Subcutaneous abdominal adipose tissue (tissue), 5 donors: ENCODE measurements at regions not wholly inside any gene's neighbourhood (a gene's known extent, or its start where the extent isn't known, plus 50 kb on each side); places are given as distances from the start of the nearest gene placed in this dataset.
"Not testable (repeated sequence)": the region's sequence is repeated elsewhere in the genome, so short reads cannot be mapped to it uniquely, and the experiment has no call there.

ENCODE experiments used
- H3K27ac ChIP-seq: one replicate; pipeline ENCODE4 v1.7.0; 2013; ENCODE audit warnings: low read depth, mild to moderate bottlenecking, inconsistent platforms, low read length, moderate library complexity
- H3K27me3 ChIP-seq, 5 donors: one replicate each; pipeline ENCODE4 v1.7.0; 2013; ENCODE audit warnings: low read length in 5 of 5, inconsistent platforms in 1 of 5; ENCODE audit not compliant: control insufficient read depth in 5 of 5, insufficient read depth in 4 of 5
- H3K36me3 ChIP-seq, 5 donors: one replicate each; pipeline ENCODE4 v1.7.0; 2013; ENCODE audit warnings: low read length in 5 of 5; ENCODE audit not compliant: control insufficient read depth in 5 of 5, insufficient read depth in 5 of 5
- H3K4me1 ChIP-seq, 5 donors: one replicate each; pipeline ENCODE4 v1.7.0; 2013; ENCODE audit warnings: low read length in 5 of 5, mild to moderate bottlenecking in 3 of 5, moderate library complexity in 1 of 5; ENCODE audit not compliant: control insufficient read depth in 5 of 5, insufficient read depth in 5 of 5
- H3K4me3 ChIP-seq, 5 donors: one replicate each; pipeline ENCODE4 v1.7.0; 2013; ENCODE audit warnings: low read length in 5 of 5, low read depth in 1 of 5
- H3K9ac ChIP-seq, 5 donors: one replicate each; pipeline ENCODE4 v1.7.0; 2013; ENCODE audit warnings: low read length in 5 of 5, mild to moderate bottlenecking in 4 of 5, moderate library complexity in 3 of 5
- H3K9me3 ChIP-seq, 5 donors: one replicate each; pipeline ENCODE4 v1.7.0; 2013; ENCODE audit warnings: low read length in 5 of 5; ENCODE audit not compliant: control insufficient read depth in 5 of 5
- donor health status: healthy.
- donor health status: healthy.
- donor health status: healthy.
- donor health status: healthy.
- donor health status: healthy.

DNA sequence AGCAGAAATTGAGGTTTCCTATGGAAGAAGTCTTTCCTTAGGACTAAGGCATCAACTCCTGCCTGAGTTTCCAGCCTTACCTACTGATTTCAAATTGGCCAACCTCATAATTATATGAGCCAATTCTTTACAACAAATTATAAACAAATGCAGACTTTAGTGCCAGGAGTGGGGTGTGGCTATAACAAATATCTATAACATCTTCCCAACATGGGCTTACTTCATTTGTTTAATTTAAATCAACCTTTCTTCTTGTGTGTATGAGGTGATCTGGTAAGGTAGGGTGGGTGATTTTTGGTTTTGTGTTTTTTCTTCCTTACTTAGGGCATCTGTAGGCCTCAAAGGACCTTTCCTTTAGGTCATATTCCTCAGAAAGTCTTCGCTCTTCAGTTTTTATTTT lies 354.9 kb downstream of the SHANK2 start:
- peaks cover 6 to 25% (median 17%) of the 10 kb centered on the region in 5 donors for H3K9me3 ChIP-seq
- H3K27me3 ChIP-seq = peaks cover 0 to 3% (median 0%) of the 10 kb centered on the region in 5 donors
- H3K4me3 ChIP-seq = no peak overlapping the region
- no peak overlapping the region for H3K27ac ChIP-seq
- no peak overlapping the region for H3K9ac ChIP-seq
- peaks cover 0 to 4% (median 0%) of the 10 kb centered on the region in 5 donors for H3K4me1 ChIP-seq
- H3K36me3 ChIP-seq = no peaks in the 10 kb centered on the region

- Histone ChIP-seq H3K9me3 (peaks cover 6 to 25% (median 17%) of the 10 kb centered on the region in 5 donors), H3K27me3 (peaks cover 0 to 6% (median 0%) of the 10 kb centered on the region in 5 donors), H3K36me3 (no peaks in the 10 kb centered on the region), H3K4me1 (peaks cover 0 to 2% (median 0%) of the 10 kb centered on the region in 5 donors), H3K9ac (no peak overlapping the region), H3K4me3 (no peak overlapping the region), H3K27ac (no peak overlapping the region)
Observed at GRCh38 chr11:70899616-70900015, 352.8 kb downstream of the SHANK2 start.

DNA sequence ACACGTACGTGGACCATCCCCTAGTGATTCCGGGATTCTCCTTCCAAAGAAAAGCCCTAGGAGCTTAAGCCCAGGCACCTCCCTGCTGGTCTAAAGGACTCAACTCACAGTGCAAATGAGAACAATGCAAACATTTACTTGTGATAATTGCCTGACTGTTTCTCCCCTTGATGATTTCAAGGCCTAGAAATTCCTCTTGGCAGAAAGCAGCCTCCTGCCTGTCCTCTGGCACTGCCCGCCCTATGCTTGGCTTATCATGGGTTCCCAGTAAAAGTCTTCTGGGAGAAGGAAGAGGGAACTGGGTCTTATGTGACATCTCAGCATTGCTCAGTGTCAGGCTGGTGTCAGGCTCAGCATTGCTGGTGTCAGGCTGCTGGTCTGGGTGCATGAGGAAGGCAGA lies 351.8 kb downstream of the SHANK2 start:
- peaks cover 6 to 25% (median 17%) of the 10 kb centered on the region in 5 donors for H3K9me3 ChIP-seq
- no peaks in the 10 kb centered on the region for H3K36me3 ChIP-seq
- no peak overlapping the region for H3K4me3 ChIP-seq
- peaks cover 0 to 2% (median 0%) of the 10 kb centered on the region in 5 donors for H3K4me1 ChIP-seq
- H3K27ac ChIP-seq = no peak overlapping the region
- H3K9ac ChIP-seq = no peak overlapping the region
- peaks cover 0 to 8% (median 0%) of the 10 kb centered on the region in 5 donors for H3K27me3 ChIP-seq

DNA sequence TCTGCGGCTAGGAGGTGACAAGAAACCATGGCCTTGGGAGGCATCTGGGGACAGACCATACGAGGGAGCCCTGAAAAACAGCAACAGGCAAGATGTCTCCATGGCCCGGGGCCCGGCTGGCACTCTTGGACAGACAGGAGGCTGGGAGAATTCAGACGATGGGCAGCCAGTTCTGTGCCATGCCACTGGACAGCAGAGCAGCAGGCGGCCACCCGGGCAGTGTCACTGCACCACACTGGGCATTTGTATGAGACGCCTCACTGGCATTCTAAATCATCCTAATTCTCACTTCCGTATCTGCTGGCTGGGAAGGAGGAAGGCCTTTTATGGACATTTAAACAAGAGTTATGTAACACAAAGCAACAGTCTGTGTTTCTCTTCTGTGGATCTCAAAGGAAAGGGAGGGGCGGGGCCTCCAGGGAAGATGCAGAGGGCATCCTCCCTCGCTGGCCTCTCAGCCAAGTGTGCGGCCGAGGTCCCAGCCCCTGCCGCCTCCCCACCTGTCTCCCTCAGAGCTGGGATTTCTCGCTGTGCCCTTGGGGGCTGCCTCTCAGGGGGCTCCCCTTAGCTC lies 350.3 kb downstream of the SHANK2 start:
- Histone ChIP-seq H3K9ac (no peak overlapping the region), H3K4me3 (no peak overlapping the region), H3K9me3 (peaks cover 6 to 16% (median 13%) of the 10 kb centered on the region in 5 donors), H3K4me1 (peaks cover 0 to 2% (median 0%) of the 10 kb centered on the region in 5 donors), H3K27ac (no peak overlapping the region), H3K36me3 (no peaks in the 10 kb centered on the region), H3K27me3 (peaks cover 0 to 8% (median 0%) of the 10 kb centered on the region in 5 donors)

GRCh38 chr11:70903229-70903628 lies 349.1 kb downstream of the SHANK2 start:
- not testable (repeated sequence) for H3K36me3 ChIP-seq, H3K9ac ChIP-seq, H3K4me3 ChIP-seq, H3K4me1 ChIP-seq, H3K27ac ChIP-seq, H3K27me3 ChIP-seq
- H3K9me3 ChIP-seq = peaks cover 0 to 10% (median 7%) of the 10 kb centered on the region in 5 donors

DNA sequence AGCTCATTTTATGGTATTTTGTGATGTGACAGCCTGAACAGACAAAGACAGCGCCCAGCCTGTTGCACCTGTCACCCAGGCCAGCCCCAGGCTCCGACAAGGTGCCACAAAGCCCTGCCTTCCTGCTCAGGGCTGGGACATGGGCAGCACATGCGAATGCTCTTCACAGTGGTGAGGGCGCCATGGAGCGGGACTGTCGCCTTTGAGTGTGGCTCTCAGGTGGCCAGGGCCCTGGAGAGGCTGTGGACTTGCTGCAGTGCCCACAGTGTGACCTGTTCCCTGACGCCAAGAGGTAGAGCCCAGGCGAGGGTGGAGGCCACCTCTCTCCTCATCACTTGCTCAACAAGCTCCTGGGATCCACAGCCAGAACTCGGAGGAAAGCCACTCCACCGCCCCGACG lies 346.3 kb downstream of the SHANK2 start:
- H3K9me3 ChIP-seq = peaks cover 0 to 7% (median 0%) of the 10 kb centered on the region in 5 donors
- H3K4me3 ChIP-seq = no peak overlapping the region
- H3K27ac ChIP-seq = no peak overlapping the region
- no peaks in the 10 kb centered on the region for H3K36me3 ChIP-seq
- peaks cover 0 to 2% (median 0%) of the 10 kb centered on the region in 5 donors for H3K4me1 ChIP-seq
- peaks cover 0 to 8% (median 2%) of the 10 kb centered on the region in 5 donors for H3K27me3 ChIP-seq
- no peak overlapping the region for H3K9ac ChIP-seq

GRCh38 chr11:70908223-70908622 lies 344.2 kb downstream of the SHANK2 start:
- Histone ChIP-seq H3K27ac (no peak overlapping the region), H3K4me3 (no peak overlapping the region), H3K9ac (no peak overlapping the region), H3K4me1 (no peaks in the 10 kb centered on the region), H3K36me3 (no peaks in the 10 kb centered on the region), H3K9me3 (peaks cover 0 to 7% (median 0%) of the 10 kb centered on the region in 5 donors), H3K27me3 (peaks cover 0 to 9% (median 2%) of the 10 kb centered on the region in 5 donors)

GRCh38 chr11:70910835-70911234 lies 341.5 kb downstream of the SHANK2 start:
- Histone ChIP-seq H3K4me3 (no peak overlapping the region), H3K9ac (no peak overlapping the region), H3K9me3 (no peaks in the 10 kb centered on the region), H3K36me3 (no peaks in the 10 kb centered on the region), H3K27me3 (peaks cover 0 to 13% (median 5%) of the 10 kb centered on the region in 5 donors), H3K27ac (no peak overlapping the region), H3K4me1 (no peaks in the 10 kb centered on the region)

DNA sequence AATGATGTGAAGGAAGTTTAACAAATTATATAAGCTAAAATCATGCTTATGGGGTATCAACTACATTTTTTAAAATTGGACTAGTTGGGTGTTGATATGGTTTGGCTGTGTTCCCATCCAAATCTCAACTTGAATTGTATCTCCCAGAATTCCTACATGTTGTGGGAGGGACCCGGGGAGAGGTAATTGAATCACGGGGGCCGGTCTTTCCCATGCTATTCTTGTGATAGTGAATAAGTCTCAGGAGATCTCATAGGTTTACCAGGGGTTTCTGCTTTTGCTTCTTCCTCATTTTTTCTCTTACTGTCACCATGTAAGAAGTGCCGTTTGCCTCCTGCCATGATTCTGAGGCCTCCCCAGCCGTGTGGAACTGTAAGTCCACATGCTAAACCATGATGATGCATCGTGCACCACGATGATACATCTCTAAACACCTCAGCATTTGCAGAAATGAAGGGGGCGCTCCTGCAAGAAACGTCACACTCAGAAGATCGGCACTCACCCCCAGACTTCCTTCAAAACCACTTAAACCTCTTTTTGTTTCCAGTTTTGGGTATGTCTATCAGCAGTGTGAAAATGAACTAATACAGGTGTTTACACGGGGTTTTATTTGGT lies 340.0 kb downstream of the SHANK2 start:
- Histone ChIP-seq H3K36me3 (no peaks in the 10 kb centered on the region), H3K4me1 (no peaks in the 10 kb centered on the region), H3K4me3 (no peak overlapping the region), H3K9me3 (peaks cover 0 to under 1% (median 0%) of the 10 kb centered on the region in 5 donors), H3K27me3 (peaks cover 0 to 21% (median 11%) of the 10 kb centered on the region in 5 donors), H3K27ac (no peak overlapping the region), H3K9ac (no peak overlapping the region)

DNA sequence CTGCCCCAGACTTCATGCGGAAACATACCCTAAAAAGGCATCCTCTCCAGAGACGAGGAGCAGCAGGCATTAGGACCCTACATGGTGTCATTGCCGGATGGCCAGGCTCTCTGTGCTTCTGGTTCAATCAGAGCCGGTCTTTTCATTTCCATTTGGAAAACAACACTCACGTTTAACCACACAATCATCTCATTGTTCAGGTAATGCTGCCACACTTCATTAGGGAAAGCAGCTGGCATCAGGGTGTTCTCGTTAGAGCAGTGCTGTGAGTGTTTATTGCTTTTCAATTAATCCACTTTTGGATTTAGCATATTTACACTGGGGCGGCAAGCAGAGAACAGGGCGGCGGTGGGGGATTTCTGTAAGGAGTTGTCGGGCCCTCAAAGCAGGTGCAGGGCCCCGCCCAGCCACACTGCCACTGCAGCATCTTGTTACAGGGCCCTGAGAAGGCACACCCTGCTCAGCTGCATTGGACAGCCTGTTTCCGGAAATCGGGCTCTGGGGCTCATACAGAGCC lies 338.6 kb downstream of the SHANK2 start:
- H3K36me3 ChIP-seq = no peaks in the 10 kb centered on the region
- H3K4me1 ChIP-seq = no peaks in the 10 kb centered on the region
- H3K27ac ChIP-seq = no peak overlapping the region
- peaks cover 0 to 21% (median 12%) of the 10 kb centered on the region in 5 donors for H3K27me3 ChIP-seq
- H3K9ac ChIP-seq = no peak overlapping the region
- H3K4me3 ChIP-seq = no peak overlapping the region
- peaks cover 0 to 5% (median 0%) of the 10 kb centered on the region in 5 donors for H3K9me3 ChIP-seq
